ENCODE measurements at regions not wholly inside any gene's neighbourhood (a gene's known extent, or its start where the extent isn't known, plus 50 kb on each side); places are given as distances from the start of the nearest gene placed in this dataset.

GRCh38 chr5:6950250-6950649 lies 237.0 kb downstream of the TENT4A start:
- no peak overlapping the region for H3K56ac ChIP-seq (ENCODE audit: insufficient read length, low read depth, low read length)
- no peak overlapping the region for H3K27ac Mint-ChIP-seq
- no peak overlapping the region for H3K27ac ChIP-seq (ENCODE audit: insufficient read length, low read depth, low read length)
- DNase-seq, result no peak
- H3K27me3 Mint-ChIP-seq (ENCODE audit: low read depth), result peaks cover 5% of the 10 kb centered on the region
- H4K8ac ChIP-seq (replicated peaks; ENCODE audit: insufficient read length, low read depth, low read length), result no peak overlapping the region
- no peak overlapping the region for H4K5ac ChIP-seq (ENCODE audit: insufficient read length, low read depth, low read length)
- H3K27me3 ChIP-seq (ENCODE audit: insufficient read depth, low read length), result no peaks in the 10 kb centered on the region
- H2AFZ ChIP-seq (ENCODE audit: low read length), result no peak overlapping the region
- H3K4me3 Mint-ChIP-seq, result no peak overlapping the region
- H3K79me2 ChIP-seq (ENCODE audit: insufficient read depth, low read length), result no peaks in the 10 kb centered on the region
- H2BK5ac ChIP-seq (ENCODE audit: insufficient read length, low read length), result no peak overlapping the region
- H3K4me2 ChIP-seq (ENCODE audit: insufficient read depth, insufficient read length, low read length), result no peak overlapping the region
- no peak for TF ChIP-seq CTCF (conservative IDR thresholded peaks at IDR 0.05)
- no peaks in the 10 kb centered on the region for H3K79me1 ChIP-seq (ENCODE audit: insufficient read depth, low read depth, low read length, poor library complexity, severe bottlenecking)
- H3K4me1 Mint-ChIP-seq, result peaks cover 0 to 4% of the 10 kb centered on the region in 2 experiments; a peak in 2 of 4 replicates
- H3K23ac ChIP-seq (ENCODE audit: insufficient read length, low read depth, low read length), result no peak overlapping the region
- H4K20me1 ChIP-seq (ENCODE audit: control insufficient read depth, insufficient read depth, insufficient read length), result no peaks in the 10 kb centered on the region
- no peak overlapping the region for H4K91ac ChIP-seq (ENCODE audit: insufficient read length, low read depth, low read length)
- no peak overlapping the region for H3K9ac ChIP-seq (ENCODE audit: extremely low read depth, insufficient read length, low read length)
- H2BK20ac ChIP-seq (ENCODE audit: low read depth, low read length, poor library complexity, severe bottlenecking), result no peak overlapping the region
- H2BK15ac ChIP-seq (ENCODE audit: low read depth, low read length), result no peak overlapping the region
- no peak overlapping the region for H3K14ac ChIP-seq (ENCODE audit: insufficient read depth, low read length)
- no peak overlapping the region for H2BK120ac ChIP-seq (ENCODE audit: low read depth, low read length, poor library complexity, severe bottlenecking)
- WGBS (ENCODE audit: extremely low coverage, insufficient read length, low lambda C conversion rate), result no CpG with 5 or more reads among the region's 2 CpGs
- H3K18ac ChIP-seq (ENCODE audit: insufficient read length, low read depth, low read length), result no peak overlapping the region
- no peaks in the 10 kb centered on the region for H3K36me3 Mint-ChIP-seq (ENCODE audit: insufficient read depth in 1 of 3, low read depth in 3 of 3)
- H2BK12ac ChIP-seq (ENCODE audit: insufficient read length, low read depth, low read length), result no peak overlapping the region
- no peak overlapping the region for H2AK5ac ChIP-seq (ENCODE audit: insufficient read length, low read length)
- no peaks in the 10 kb centered on the region for H3K9me3 ChIP-seq (ENCODE audit: control insufficient read depth, low read depth, low read length)
- H3K4me1 ChIP-seq (ENCODE audit: insufficient read depth, low read length), result no peaks in the 10 kb centered on the region
- H3T11ph ChIP-seq (ENCODE audit: low read length), result no peak overlapping the region
- H3K23me2 ChIP-seq (ENCODE audit: insufficient read length, low read depth, low read length, poor library complexity, severe bottlenecking), result no peaks in the 10 kb centered on the region
- H3K9me3 Mint-ChIP-seq, result no peaks in the 10 kb centered on the region
- no peak overlapping the region for H3K4ac ChIP-seq (ENCODE audit: low read depth, low read length)

Data from H9 (cell line).